ENCODE measurements at regions not wholly inside any gene's neighbourhood (a gene's known extent, or its start where the extent isn't known, plus 50 kb on each side); places are given as distances from the start of the nearest gene placed in this dataset.

GRCh38 chr6:164856138-164856537, 453.3 kb downstream of the C6orf118 start:
- H3K9me3 Mint-ChIP-seq = no peaks in the 10 kb centered on the region
- no peak overlapping the region for H3K27ac Mint-ChIP-seq
- H3K27me3 Mint-ChIP-seq (ENCODE audit: low read depth) = no peaks in the 10 kb centered on the region
- no peak overlapping the region for H3K4me3 Mint-ChIP-seq
- no peaks in the 10 kb centered on the region for H3K36me3 Mint-ChIP-seq (ENCODE audit: low read depth)
- no peaks in the 10 kb centered on the region for H3K4me1 Mint-ChIP-seq (ENCODE audit: low read depth)

GRCh38 chr6:164855281-164855680, 454.1 kb downstream of the C6orf118 start:
- Mint-ChIP-seq H3K27ac (no peak overlapping the region), H3K36me3 (ENCODE audit: low read depth) (no peaks in the 10 kb centered on the region), H3K4me1 (ENCODE audit: low read depth) (no peaks in the 10 kb centered on the region), H3K4me3 (no peak overlapping the region), H3K27me3 (ENCODE audit: low read depth) (no peaks in the 10 kb centered on the region), H3K9me3 (no peaks in the 10 kb centered on the region)

GRCh38 chr6:164854526-164854925, 454.9 kb downstream of the C6orf118 start:
- Mint-ChIP-seq H3K4me3 (no peak overlapping the region), H3K9me3 (peaks cover under 1% of the 10 kb centered on the region), H3K27ac (no peak overlapping the region), H3K4me1 (ENCODE audit: low read depth) (no peaks in the 10 kb centered on the region), H3K36me3 (ENCODE audit: low read depth) (no peaks in the 10 kb centered on the region), H3K27me3 (ENCODE audit: low read depth) (no peaks in the 10 kb centered on the region)

GRCh38 chr6:164845773-164846172, 463.6 kb downstream of the C6orf118 start:
- H3K9me3 Mint-ChIP-seq = peaks cover 23% of the 10 kb centered on the region
- no peak overlapping the region for H3K4me3 Mint-ChIP-seq
- no peaks in the 10 kb centered on the region for H3K4me1 Mint-ChIP-seq (ENCODE audit: low read depth)
- no peaks in the 10 kb centered on the region for H3K27me3 Mint-ChIP-seq (ENCODE audit: low read depth)
- H3K27ac Mint-ChIP-seq = no peak overlapping the region
- H3K36me3 Mint-ChIP-seq (ENCODE audit: low read depth) = no peaks in the 10 kb centered on the region

GRCh38 chr6:164842085-164842484, 467.3 kb downstream of the C6orf118 start:
- Mint-ChIP-seq H3K27me3 (ENCODE audit: low read depth) (no peaks in the 10 kb centered on the region), H3K9me3 (peaks cover 13% of the 10 kb centered on the region)

GRCh38 chr6:164838068-164838615, 471.3 kb downstream of the C6orf118 start:
- H3K4me1 Mint-ChIP-seq (ENCODE audit: low read depth) = no peaks in the 10 kb centered on the region
- no peaks in the 10 kb centered on the region for H3K27me3 Mint-ChIP-seq (ENCODE audit: low read depth)
- H3K9me3 Mint-ChIP-seq = peaks cover 15% of the 10 kb centered on the region
- no peaks in the 10 kb centered on the region for H3K36me3 Mint-ChIP-seq (ENCODE audit: low read depth)
- H3K4me3 Mint-ChIP-seq = no peak overlapping the region
- no peak overlapping the region for H3K27ac Mint-ChIP-seq

More at GRCh38 chr6:164842085-164842484, 467.3 kb downstream of the C6orf118 start:
- Mint-ChIP-seq H3K36me3 (ENCODE audit: low read depth) (no peaks in the 10 kb centered on the region), H3K4me3 (no peak overlapping the region), H3K4me1 (ENCODE audit: low read depth) (no peaks in the 10 kb centered on the region), H3K27ac (no peak overlapping the region)

GRCh38 chr6:164836486-164836885, 472.9 kb downstream of the C6orf118 start:
- no peaks in the 10 kb centered on the region for H3K4me1 Mint-ChIP-seq (ENCODE audit: low read depth)
- peaks cover 18% of the 10 kb centered on the region for H3K9me3 Mint-ChIP-seq
- no peaks in the 10 kb centered on the region for H3K27me3 Mint-ChIP-seq (ENCODE audit: low read depth)

GRCh38 chr6:164832410-164832809, 477.0 kb downstream of the C6orf118 start:
- Mint-ChIP-seq H3K27ac (no peak overlapping the region), H3K27me3 (ENCODE audit: low read depth) (no peaks in the 10 kb centered on the region), H3K4me1 (ENCODE audit: low read depth) (no peaks in the 10 kb centered on the region), H3K4me3 (no peak overlapping the region), H3K9me3 (peaks cover 23% of the 10 kb centered on the region), H3K36me3 (ENCODE audit: low read depth) (no peaks in the 10 kb centered on the region)

More at GRCh38 chr6:164836486-164836885, 472.9 kb downstream of the C6orf118 start:
- Mint-ChIP-seq H3K36me3 (ENCODE audit: low read depth) (no peaks in the 10 kb centered on the region), H3K4me3 (no peak overlapping the region), H3K27ac (no peak overlapping the region)

- Mint-ChIP-seq H3K4me3 (no peak overlapping the region), H3K27me3 (ENCODE audit: low read depth) (no peaks in the 10 kb centered on the region), H3K27ac (no peak overlapping the region), H3K4me1 (ENCODE audit: low read depth) (no peaks in the 10 kb centered on the region), H3K9me3 (peaks cover 8% of the 10 kb centered on the region), H3K36me3 (ENCODE audit: low read depth) (no peaks in the 10 kb centered on the region)
These were observed 481.9 kb downstream of the C6orf118 start for GRCh38 chr6:164827537-164827936.

GRCh38 chr6:164826831-164827468, 482.5 kb downstream of the C6orf118 start:
- H3K9me3 Mint-ChIP-seq = peaks cover 14% of the 10 kb centered on the region

GRCh38 chr6:164825386-164825785, 484.0 kb downstream of the C6orf118 start:
- H3K9me3 Mint-ChIP-seq = peaks cover 14% of the 10 kb centered on the region
- no peaks in the 10 kb centered on the region for H3K36me3 Mint-ChIP-seq (ENCODE audit: low read depth)
- no peaks in the 10 kb centered on the region for H3K27me3 Mint-ChIP-seq (ENCODE audit: low read depth)
- no peak overlapping the region for H3K4me3 Mint-ChIP-seq
- no peaks in the 10 kb centered on the region for H3K4me1 Mint-ChIP-seq (ENCODE audit: low read depth)
- H3K27ac Mint-ChIP-seq = no peak overlapping the region

More at GRCh38 chr6:164826831-164827468, 482.5 kb downstream of the C6orf118 start:
- no peaks in the 10 kb centered on the region for H3K4me1 Mint-ChIP-seq (ENCODE audit: low read depth)
- no peaks in the 10 kb centered on the region for H3K36me3 Mint-ChIP-seq (ENCODE audit: low read depth)
- no peak overlapping the region for H3K4me3 Mint-ChIP-seq
- no peaks in the 10 kb centered on the region for H3K27me3 Mint-ChIP-seq (ENCODE audit: low read depth)
- H3K27ac Mint-ChIP-seq = no peak overlapping the region

- H3K4me1 Mint-ChIP-seq (ENCODE audit: low read depth) = no peaks in the 10 kb centered on the region
- H3K9me3 Mint-ChIP-seq = peaks cover 14% of the 10 kb centered on the region
- H3K4me3 Mint-ChIP-seq = no peak overlapping the region
- no peak overlapping the region for H3K27ac Mint-ChIP-seq
- H3K36me3 Mint-ChIP-seq (ENCODE audit: low read depth) = no peaks in the 10 kb centered on the region
- no peaks in the 10 kb centered on the region for H3K27me3 Mint-ChIP-seq (ENCODE audit: low read depth)
These were observed 491.7 kb downstream of the C6orf118 start for GRCh38 chr6:164817662-164818061.

GRCh38 chr6:164812706-164813105, 496.7 kb downstream of the C6orf118 start:
- Mint-ChIP-seq H3K9me3 (peaks cover 31% of the 10 kb centered on the region), H3K27ac (no peak overlapping the region), H3K4me1 (ENCODE audit: low read depth) (no peaks in the 10 kb centered on the region), H3K36me3 (ENCODE audit: low read depth) (no peaks in the 10 kb centered on the region), H3K4me3 (no peak overlapping the region), H3K27me3 (ENCODE audit: low read depth) (no peaks in the 10 kb centered on the region)

GRCh38 chr6:164807125-164807524, 502.3 kb downstream of the C6orf118 start:
- Mint-ChIP-seq H3K27ac (no peak overlapping the region), H3K27me3 (ENCODE audit: low read depth) (no peaks in the 10 kb centered on the region), H3K36me3 (ENCODE audit: low read depth) (no peaks in the 10 kb centered on the region), H3K4me3 (no peak overlapping the region), H3K9me3 (peaks cover 41% of the 10 kb centered on the region), H3K4me1 (ENCODE audit: low read depth) (no peaks in the 10 kb centered on the region)

GRCh38 chr6:164795056-164795815, 514.2 kb downstream of the C6orf118 start:
- H3K4me1 Mint-ChIP-seq (ENCODE audit: low read depth) = no peaks in the 10 kb centered on the region
- no peak overlapping the region for H3K27ac Mint-ChIP-seq
- H3K27me3 Mint-ChIP-seq (ENCODE audit: low read depth) = no peaks in the 10 kb centered on the region
- H3K36me3 Mint-ChIP-seq (ENCODE audit: low read depth) = no peaks in the 10 kb centered on the region
- no peak overlapping the region for H3K4me3 Mint-ChIP-seq
- peaks cover 25% of the 10 kb centered on the region for H3K9me3 Mint-ChIP-seq

All from T-helper 1 cell treated with Interleukin-12 subunit alpha and Interleukin-12 subunit beta and Interleukin-4 antibody, amounts not matched to agents 30 μg/mL and 1 μg/mL, for 36 hours (primary cell).